ENCODE measurements at regions not wholly inside any gene's neighbourhood (a gene's known extent, or its start where the extent isn't known, plus 50 kb on each side); places are given as distances from the start of the nearest gene placed in this dataset.

- in situ Hi-C loops (cut with HindIII; ENCODE audit: low pct_ligation_motif_present, low sequenced_read_pairs) = no loop called here
- no peak for DNase-seq
- Histone ChIP-seq H3K27ac (no peak overlapping the region), H3K27me3 (replicated peaks) (no peaks in the 10 kb centered on the region), H3K4me3 (ENCODE audit: low read depth, low read length) (no peak overlapping the region), H3K36me3 (replicated peaks) (no peaks in the 10 kb centered on the region)
- TF ChIP-seq CTCF (IDR thresholded peaks at IDR 0.05; ENCODE audit: low read depth, low read length, missing control alignments) = no peak
Measured at GRCh38 chr16:73179705-73180331, 131.9 kb upstream of the ZFHX3 start.

GRCh38 chr16:73177729-73178295 lies 129.9 kb upstream of the ZFHX3 start:
- Histone ChIP-seq H3K4me3 (ENCODE audit: low read depth, low read length) (no peak overlapping the region), H3K36me3 (replicated peaks) (no peaks in the 10 kb centered on the region), H3K27me3 (replicated peaks) (no peaks in the 10 kb centered on the region), H3K27ac (no peak overlapping the region)
- no peak for DNase-seq
- TF ChIP-seq CTCF (IDR thresholded peaks at IDR 0.05; ENCODE audit: low read depth, low read length, missing control alignments) = no peak
- in situ Hi-C loops (cut with HindIII; ENCODE audit: low pct_ligation_motif_present, low sequenced_read_pairs) = no loop called here

- Histone ChIP-seq H3K27ac (no peak overlapping the region), H3K4me3 (ENCODE audit: low read depth, low read length) (no peak overlapping the region), H3K36me3 (replicated peaks) (no peaks in the 10 kb centered on the region), H3K27me3 (replicated peaks) (no peaks in the 10 kb centered on the region)
- TF ChIP-seq CTCF (IDR thresholded peaks at IDR 0.05; ENCODE audit: low read depth, low read length, missing control alignments) = peak; percentile 64
- in situ Hi-C loops (cut with HindIII; ENCODE audit: low pct_ligation_motif_present, low sequenced_read_pairs) = no loop called here
- peak; percentile 83 for DNase-seq
Measured at GRCh38 chr16:73176577-73177013, 128.7 kb upstream of the ZFHX3 start.

GRCh38 chr16:73172973-73173709 lies 125.2 kb upstream of the ZFHX3 start:
- in situ Hi-C loops (cut with HindIII; ENCODE audit: low pct_ligation_motif_present, low sequenced_read_pairs) = no loop called here
- no peak for TF ChIP-seq CTCF (IDR thresholded peaks at IDR 0.05; ENCODE audit: low read depth, low read length, missing control alignments)
- no peak overlapping the region for H3K27ac ChIP-seq
- H3K27me3 ChIP-seq (replicated peaks) = no peaks in the 10 kb centered on the region
- no peak for DNase-seq
- no peaks in the 10 kb centered on the region for H3K36me3 ChIP-seq (replicated peaks)
- H3K4me3 ChIP-seq (ENCODE audit: low read depth, low read length) = no peak overlapping the region

- H3K36me3 ChIP-seq (replicated peaks) = no peaks in the 10 kb centered on the region
- no peak overlapping the region for H3K4me3 ChIP-seq (ENCODE audit: low read depth, low read length)
- peak; percentile 49 for TF ChIP-seq CTCF (IDR thresholded peaks at IDR 0.05; ENCODE audit: low read depth, low read length, missing control alignments)
- H3K27ac ChIP-seq = peak overlapping the region; percentile 56
- in situ Hi-C loops (cut with HindIII; ENCODE audit: low pct_ligation_motif_present, low sequenced_read_pairs) = no loop called here
- DNase-seq = peak; percentile 76
- no peaks in the 10 kb centered on the region for H3K27me3 ChIP-seq (replicated peaks)
Measured at GRCh38 chr16:73172241-73172972, 124.5 kb upstream of the ZFHX3 start.
